ENCODE measurements at regions not wholly inside any gene's neighbourhood (a gene's known extent, or its start where the extent isn't known, plus 50 kb on each side); places are given as distances from the start of the nearest gene placed in this dataset.
A peak's percentile ranks its signal among the peaks of the same experiment; 100 is the strongest.

GRCh38 chr15:69757186-69757585 lies 304.6 kb downstream of the RPLP1 start:
- H3K27me3 ChIP-seq = no peaks in the 10 kb centered on the region
- H3K27ac ChIP-seq = no peak overlapping the region
- peaks cover 0 to 11% (median 0%) of the 10 kb centered on the region in 3 donors for H3K9me3 ChIP-seq
- H3K4me3 ChIP-seq = no peak overlapping the region
- intact Hi-C loops (cut with DNase I; ENCODE audit: low total_unique reads) = no loop called here
- TF ChIP-seq CTCF (IDR thresholded peaks at IDR 0.05) = no peak
- no peaks in the 10 kb centered on the region for H3K36me3 ChIP-seq
- peaks cover 0 to 15% (median 4%) of the 10 kb centered on the region in 4 donors for H3K4me1 ChIP-seq
- no peak for DNase-seq

- TF ChIP-seq CTCF (IDR thresholded peaks at IDR 0.05) = no peak
- intact Hi-C loops (cut with DNase I; ENCODE audit: low total_unique reads) = no loop called here
- Histone ChIP-seq H3K4me1 (peaks cover 0 to 15% (median 4%) of the 10 kb centered on the region in 4 donors), H3K36me3 (no peaks in the 10 kb centered on the region), H3K4me3 (no peak overlapping the region), H3K27ac (no peak overlapping the region), H3K27me3 (no peaks in the 10 kb centered on the region), H3K9me3 (peaks cover 0 to 7% (median 0%) of the 10 kb centered on the region in 3 donors)
- no peak for DNase-seq
Observed at GRCh38 chr15:69758291-69758771, 305.7 kb downstream of the RPLP1 start.

GRCh38 chr15:69758810-69759790 lies 306.5 kb downstream of the RPLP1 start:
- no peak overlapping the region for H3K4me3 ChIP-seq
- intact Hi-C loops (cut with DNase I; ENCODE audit: low total_unique reads) = no loop called here
- no peak for TF ChIP-seq CTCF (IDR thresholded peaks at IDR 0.05)
- H3K27ac ChIP-seq = no peak overlapping the region
- no peak for DNase-seq
- H3K9me3 ChIP-seq = no peaks in the 10 kb centered on the region
- no peaks in the 10 kb centered on the region for H3K27me3 ChIP-seq
- H3K36me3 ChIP-seq = no peaks in the 10 kb centered on the region
- H3K4me1 ChIP-seq = peaks cover 0 to 15% (median 4%) of the 10 kb centered on the region in 4 donors

DNA sequence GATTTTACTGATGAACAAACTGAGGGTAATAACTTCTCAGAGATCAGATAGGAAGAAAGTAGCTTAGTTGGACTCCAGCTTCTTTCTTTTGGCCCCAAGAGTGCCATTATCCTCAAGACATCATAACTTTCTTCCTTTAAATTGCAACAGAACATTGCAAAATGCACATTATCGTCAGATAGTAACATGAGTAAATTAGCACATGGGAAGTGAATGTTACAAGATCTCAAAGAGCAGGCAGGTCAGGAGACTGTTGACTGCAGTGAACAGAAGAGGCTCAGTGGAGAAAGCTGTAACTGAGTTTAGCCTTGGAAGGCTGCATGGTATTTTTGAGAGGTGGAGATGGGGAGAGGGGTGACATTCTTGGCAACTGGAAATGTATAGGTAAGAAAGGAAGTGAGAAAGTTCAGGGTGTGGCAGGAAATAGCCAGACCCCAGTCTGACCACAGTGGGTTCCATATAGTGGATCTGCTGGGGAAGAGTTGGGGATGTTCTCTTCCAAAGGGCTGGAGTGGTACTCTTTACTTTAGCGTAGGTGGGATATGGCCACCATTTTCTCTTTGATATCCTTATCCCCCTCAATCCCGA lies 307.7 kb downstream of the RPLP1 start:
- Histone ChIP-seq H3K4me1 (peaks cover 0 to 15% (median 4%) of the 10 kb centered on the region in 4 donors), H3K27me3 (no peaks in the 10 kb centered on the region), H3K36me3 (no peaks in the 10 kb centered on the region), H3K27ac (peak overlapping the region; percentile 18 to 51), H3K9me3 (no peaks in the 10 kb centered on the region), H3K4me3 (no peak overlapping the region)
- no peak for TF ChIP-seq CTCF (IDR thresholded peaks at IDR 0.05)
- intact Hi-C loops (cut with DNase I; ENCODE audit: low total_unique reads) = no loop called here
- DNase-seq = peak in 1 of 2 donors; percentile 35

GRCh38 chr15:69760890-69761568 lies 308.4 kb downstream of the RPLP1 start:
- Histone ChIP-seq H3K27me3 (no peaks in the 10 kb centered on the region), H3K9me3 (no peaks in the 10 kb centered on the region), H3K4me3 (no peak overlapping the region), H3K4me1 (peaks cover 0 to 15% (median 4%) of the 10 kb centered on the region in 4 donors), H3K36me3 (no peaks in the 10 kb centered on the region), H3K27ac (peak overlapping the region; percentile 18 to 51)
- intact Hi-C loops (cut with DNase I; ENCODE audit: low total_unique reads) = no loop called here
- DNase-seq = peak; percentile 88 to 91
- no peak for TF ChIP-seq CTCF (IDR thresholded peaks at IDR 0.05)
